ENCODE measurements at regions not wholly inside any gene's neighbourhood (a gene's known extent, or its start where the extent isn't known, plus 50 kb on each side); places are given as distances from the start of the nearest gene placed in this dataset.

GRCh38 chr13:90389537-90389936, 958.0 kb upstream of the MIR17HG start:
- intact Hi-C loops (cut with micrococcal nuclease) (no loop called here), dilution Hi-C loops (cut with HindIII; ENCODE audit: low sequenced_read_pairs, unreplicated experiment) (no loop called here), in situ Hi-C loops (cut with MboI; ENCODE audit: low sequenced_read_pairs) (no loop called here)
- Histone ChIP-seq H3K27ac (ENCODE audit: insufficient read depth, low read length) (no peak overlapping the region), H4K91ac (ENCODE audit: insufficient read depth, low read depth, low read length) (no peak overlapping the region), H3K4me3 (ENCODE audit: insufficient read depth, low read depth, low read length) (no peak overlapping the region), H4K20me1 (ENCODE audit: insufficient read depth, low read length) (no peaks in the 10 kb centered on the region), H2AK5ac (ENCODE audit: low read depth, low read length) (no peak overlapping the region), H2BK15ac (ENCODE audit: low read depth, low read length) (no peak overlapping the region), H3K9me1 (ENCODE audit: insufficient read depth, low read length) (no peaks in the 10 kb centered on the region), H2AFZ (replicated peaks; ENCODE audit: low read length, poor library complexity) (no peak overlapping the region), H2AK9ac (replicated peaks; ENCODE audit: low read depth, low read length, poor library complexity) (no peak overlapping the region), H3K4me1 (ENCODE audit: control insufficient read depth, insufficient read depth, low read length) (no peaks in the 10 kb centered on the region), H3K14ac (replicated peaks; ENCODE audit: low read depth, low read length) (no peak overlapping the region), H3K18ac (ENCODE audit: low read depth, low read length) (no peak overlapping the region), H3K9me3 (ENCODE audit: control insufficient read depth, insufficient read depth, low read length) (peaks cover 1% of the 10 kb centered on the region; the same call in 1 of the 2 replicates), H3K36me3 (ENCODE audit: control insufficient read depth, insufficient read depth, low read length) (no peaks in the 10 kb centered on the region), H2BK20ac (ENCODE audit: low read depth, low read length) (no peak overlapping the region), H3K9ac (ENCODE audit: low read depth, low read length) (no peak overlapping the region), H2BK120ac (ENCODE audit: low read depth, low read length) (no peak overlapping the region), H4K8ac (ENCODE audit: low read depth in 2 of 2, low read length in 2 of 2) (no peak overlapping the region), H3K23ac (ENCODE audit: low read depth, low read length) (no peak overlapping the region), H3K4ac (ENCODE audit: low read depth, low read length) (no peak overlapping the region), H3K56ac (ENCODE audit: extremely low read depth, insufficient read depth, low read length) (no peak overlapping the region), H2BK5ac (ENCODE audit: low read depth, low read length, poor library complexity, severe bottlenecking) (no peak overlapping the region), H3K4me2 (ENCODE audit: low read depth, low read length) (no peak overlapping the region), H4K5ac (ENCODE audit: low read depth, low read length) (no peak overlapping the region), H3K27me3 (ENCODE audit: control insufficient read depth, insufficient read depth, low read length) (no peaks in the 10 kb centered on the region), H3K79me1 (ENCODE audit: low read depth in 1 of 2, low read length in 2 of 2) (no peaks in the 10 kb centered on the region)
- ChIA-PET CTCF (no interaction called here), POLR2A (ENCODE audit: unreplicated experiment) (no interaction called here)
- ATAC-seq (ENCODE audit: low read depth) (no peak), DNase-seq (no peak)
- TF ChIP-seq MXI1 (IDR thresholded peaks at IDR 0.05; ENCODE audit: borderline replicate concordance, low read depth, low read length) (no peak), ELK1 (IDR thresholded peaks at IDR 0.05; ENCODE audit: borderline replicate concordance, low read depth, low read length) (no peak), CEBPB (IDR thresholded peaks at IDR 0.05; ENCODE audit: low read depth, low read length) (no peak), CTCF (conservative IDR thresholded peaks at IDR 0.05; ENCODE audit: low read depth, low read length) (no peak), USF2 (IDR thresholded peaks at IDR 0.05; ENCODE audit: low read depth, low read length) (no peak), MAFK (IDR thresholded peaks at IDR 0.05; ENCODE audit: low read depth, low read length) (no peak), MAZ (IDR thresholded peaks at IDR 0.05; ENCODE audit: borderline replicate concordance, low read depth, low read length) (no peak), RAD21 (IDR thresholded peaks at IDR 0.05; ENCODE audit: low read length) (no peak), RFX5 (IDR thresholded peaks at IDR 0.05; ENCODE audit: low read depth, low read length) (no peak), FOS (IDR thresholded peaks at IDR 0.05; ENCODE audit: low read depth, low read length) (no peak), RCOR1 (IDR thresholded peaks at IDR 0.05; ENCODE audit: insufficient replicate concordance, low read length) (no peak), CHD1 (IDR thresholded peaks at IDR 0.05; ENCODE audit: low read depth, low read length) (no peak), BHLHE40 (IDR thresholded peaks at IDR 0.05; ENCODE audit: low read depth, low read length) (no peak), SMC3 (IDR thresholded peaks at IDR 0.05; ENCODE audit: low read depth, low read length) (no peak), NFE2L2 (IDR thresholded peaks at IDR 0.05; ENCODE audit: low read depth, low read length) (no peak), POLR2A (IDR thresholded peaks at IDR 0.05; ENCODE audit: low read depth, low read length) (no peak)
- no CpG with 5 or more reads among the region's 2 CpGs for WGBS, 2 experiments (ENCODE audit: extremely low coverage in 2 of 2, insufficient read length in 1 of 2)
- BruUV-seq (replicated peaks) = no TSS peak

Measured in IMR-90 (cell line).